ENCODE measurements at regions not wholly inside any gene's neighbourhood (a gene's known extent, or its start where the extent isn't known, plus 50 kb on each side); places are given as distances from the start of the nearest gene placed in this dataset.
"Not testable (repeated sequence)": the region's sequence is repeated elsewhere in the genome, so short reads cannot be mapped to it uniquely, and the experiment has no call there.

DNA sequence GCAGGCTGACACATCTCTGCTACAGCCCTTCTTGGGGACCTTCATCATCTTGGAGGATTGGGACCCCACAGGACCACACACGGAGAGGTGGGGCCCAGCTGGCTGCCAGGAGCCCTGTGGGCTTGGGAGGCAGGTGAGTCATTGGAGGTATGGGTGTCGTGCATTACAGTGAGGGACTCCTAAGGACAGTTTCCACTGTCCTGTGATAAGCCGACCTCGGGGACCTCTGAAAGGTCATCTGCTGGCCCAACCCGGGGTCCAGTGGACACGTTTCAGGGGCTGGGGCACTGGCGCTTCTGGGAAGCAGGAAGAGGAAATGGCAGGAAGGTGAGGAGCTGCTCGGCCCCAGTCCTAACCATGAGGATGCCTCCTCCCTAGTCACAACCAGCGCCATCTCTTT is 238.0 kb downstream of the BCL11B start:
- DNase-seq (ENCODE audit: low read depth) = no peak

DNA sequence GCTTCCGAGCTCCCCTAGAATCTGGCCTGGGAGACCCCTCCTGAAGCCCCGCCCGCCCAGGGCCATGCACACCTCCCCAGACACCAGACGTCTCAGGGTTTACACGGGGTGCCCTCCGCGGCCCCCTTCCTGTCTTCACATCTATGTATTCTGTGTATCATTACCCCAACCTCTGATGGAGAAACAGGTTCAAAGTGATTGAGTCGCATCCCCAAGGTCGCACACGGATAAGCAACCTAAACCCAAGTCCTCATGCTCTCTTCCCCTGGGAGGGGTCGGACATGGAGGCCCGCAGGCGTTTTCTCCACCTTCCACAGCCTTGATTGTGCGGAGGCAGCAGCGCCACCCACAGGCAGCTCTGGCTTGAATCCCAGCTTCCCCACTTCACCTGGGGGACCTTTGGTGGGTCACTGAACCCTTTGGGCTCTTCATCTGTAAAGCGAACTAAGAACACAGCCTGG is 237.3 kb downstream of the BCL11B start:
- no peak for DNase-seq (ENCODE audit: low read depth)

DNA sequence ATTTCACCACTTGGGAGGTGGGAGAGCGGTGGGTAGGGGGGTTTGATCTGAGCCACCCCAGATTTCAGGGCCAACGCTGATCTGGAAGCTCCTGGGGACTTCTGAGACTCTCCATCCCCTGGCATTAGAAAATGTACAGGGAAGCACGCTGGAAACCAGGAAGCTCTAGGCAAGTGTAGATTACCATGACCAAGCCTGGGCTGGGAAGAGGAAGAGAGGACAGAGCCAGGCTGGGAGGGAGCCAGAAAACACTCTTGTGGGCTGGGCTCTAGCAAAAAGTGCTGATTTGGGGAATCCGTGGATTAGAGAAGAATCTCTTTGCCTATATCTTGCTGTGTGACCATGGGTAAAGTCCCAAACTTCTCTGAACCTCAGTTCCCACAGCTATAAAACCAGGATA is 236.7 kb downstream of the BCL11B start:
- no peak for DNase-seq (ENCODE audit: low read depth)

DNA sequence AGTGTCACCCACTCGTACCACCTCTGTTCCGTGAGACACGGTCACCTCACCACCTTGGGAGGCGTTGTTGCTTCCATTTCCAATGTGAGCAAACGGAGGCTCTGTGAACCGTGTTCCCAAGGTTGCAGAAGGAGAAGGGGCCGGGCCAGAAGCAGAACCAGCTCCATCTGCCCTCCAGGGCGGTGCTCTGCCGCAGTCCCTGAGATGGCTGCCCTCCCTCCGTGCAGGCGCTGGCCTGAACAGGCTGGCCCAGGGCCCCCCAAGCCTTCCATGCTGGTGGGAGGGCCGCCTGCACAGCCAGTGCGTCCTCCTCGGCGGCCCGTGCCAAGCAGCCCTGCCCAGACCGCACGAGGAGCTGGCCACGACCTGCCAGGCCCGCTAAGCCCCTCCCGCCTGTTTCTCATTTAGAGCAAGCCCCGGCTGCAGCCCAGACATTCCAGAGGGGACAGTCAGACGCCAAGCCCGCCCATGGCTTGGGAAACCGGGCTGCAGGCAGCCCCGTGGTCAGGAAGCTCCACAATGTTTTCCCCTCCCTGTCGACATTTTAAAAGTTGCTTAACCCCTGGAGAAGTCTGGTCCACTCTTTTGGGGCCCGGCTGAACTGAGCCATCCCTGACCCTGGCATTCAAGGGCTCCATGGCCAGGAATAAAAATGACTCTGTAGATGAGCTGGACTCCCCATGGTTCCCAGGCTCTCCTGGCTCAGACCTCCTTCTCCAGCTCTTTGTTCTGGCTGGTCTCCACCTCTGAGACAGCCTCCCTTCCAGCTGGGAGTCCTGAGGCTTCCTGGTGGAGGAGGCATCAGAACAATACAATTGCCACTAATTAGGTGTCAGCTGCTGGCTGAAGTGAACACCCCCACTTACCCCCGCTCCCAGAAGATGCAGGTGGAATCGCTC is 236.0 kb downstream of the BCL11B start:
- peak; percentile 7 for DNase-seq (ENCODE audit: low read depth)

DNA sequence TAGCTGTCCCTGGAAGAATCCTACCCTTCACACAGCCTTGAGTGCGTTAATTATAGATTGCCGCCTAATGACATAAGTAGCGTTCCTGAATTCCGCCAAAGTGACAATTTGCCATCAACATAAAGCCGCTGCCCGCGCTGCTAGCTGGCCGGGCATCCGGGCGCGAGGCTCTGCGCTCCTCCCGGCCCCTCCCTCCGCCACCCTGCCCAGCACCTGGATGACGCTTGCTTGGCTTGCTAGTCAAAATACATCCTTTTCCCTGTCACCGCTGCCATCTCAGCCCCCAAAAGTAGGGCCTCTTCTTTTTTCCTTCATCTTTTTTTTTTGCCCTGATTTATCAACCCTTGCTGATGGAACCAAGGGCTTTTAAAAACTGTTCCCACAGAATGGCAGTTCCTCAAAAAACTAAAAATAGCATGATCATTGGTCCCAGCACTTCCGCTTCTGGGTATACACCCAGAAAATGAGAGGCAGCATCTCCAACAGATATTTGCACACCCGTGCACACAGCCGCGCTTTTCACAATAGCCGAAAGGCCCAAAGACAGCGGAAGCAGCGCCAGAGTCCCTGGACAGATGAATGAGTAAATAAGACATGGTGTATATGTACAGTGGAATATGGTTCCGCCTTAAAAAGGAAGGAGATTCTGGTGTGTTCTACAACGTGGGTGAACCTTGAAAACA is 235.2 kb downstream of the BCL11B start:
- DNase-seq (ENCODE audit: low read depth) = no peak

DNA sequence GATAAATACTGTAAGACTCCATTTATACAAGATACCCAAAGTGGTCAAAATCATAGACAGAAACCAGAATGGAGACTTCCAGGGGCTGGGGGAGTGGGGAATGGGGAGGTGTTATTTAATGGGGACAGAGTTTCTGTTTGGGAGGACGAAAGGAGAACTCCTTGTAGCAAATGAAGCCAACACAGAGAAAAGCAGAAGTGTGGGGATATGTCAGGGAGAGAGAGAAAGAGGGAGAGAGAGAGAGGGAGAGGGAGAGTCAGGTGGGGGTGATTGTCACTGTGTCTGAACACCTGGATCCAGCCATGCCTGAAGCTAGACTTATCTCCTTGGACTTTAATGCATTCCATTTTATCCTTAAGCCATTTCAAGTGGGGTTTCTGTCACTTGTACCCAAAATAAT is 234.7 kb downstream of the BCL11B start:
- not testable (repeated sequence) for DNase-seq (ENCODE audit: low read depth)

DNA sequence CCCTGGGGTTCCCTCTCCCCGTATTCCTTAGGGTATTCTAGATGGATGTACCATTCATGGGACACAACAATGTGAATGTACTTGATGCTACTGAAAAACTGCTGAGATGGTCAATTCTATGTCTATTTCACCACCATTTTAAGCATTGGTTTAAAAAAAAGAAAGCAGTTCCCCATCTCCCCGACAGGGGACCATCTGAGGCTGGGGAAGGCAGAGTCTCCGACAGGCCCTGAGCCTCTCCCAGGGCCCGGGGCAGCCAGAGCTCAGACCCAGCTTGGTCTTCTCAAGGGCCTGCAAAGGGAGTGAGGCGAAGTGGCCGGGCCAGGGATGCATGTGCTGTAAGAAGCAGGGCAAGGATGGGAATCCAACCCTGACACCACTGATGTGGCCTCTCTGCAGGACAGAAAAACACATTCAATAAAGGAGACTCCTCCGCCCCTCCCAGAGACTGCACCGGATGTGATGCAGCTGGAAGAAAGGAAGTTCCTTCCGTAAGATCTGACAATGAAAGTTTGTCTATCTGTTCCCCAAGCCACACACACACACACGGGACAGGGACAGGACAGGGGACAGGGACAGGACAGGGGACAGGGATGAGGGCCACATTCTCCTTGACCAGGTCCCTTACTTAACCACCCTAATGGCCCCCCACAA is 234.1 kb downstream of the BCL11B start:
- no peak for DNase-seq (ENCODE audit: low read depth)

DNA sequence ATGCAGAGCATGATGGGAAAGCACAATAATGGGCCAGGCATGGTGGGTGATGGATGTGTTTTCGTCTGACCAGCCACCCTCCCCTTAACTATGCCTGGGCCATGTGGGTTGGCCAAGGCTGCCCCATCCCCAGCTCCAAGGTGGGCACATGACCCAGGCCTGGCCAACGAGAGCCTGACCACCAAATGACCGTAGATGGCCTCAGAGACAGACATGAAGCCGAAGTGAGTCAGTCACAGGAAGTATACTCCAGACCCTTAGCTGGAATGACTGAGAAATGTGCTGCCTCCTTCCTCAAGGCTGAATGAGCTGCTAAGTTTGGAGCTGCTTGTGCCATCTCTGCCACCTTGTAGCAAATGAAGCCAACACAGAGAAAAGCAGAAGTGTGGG is 233.6 kb downstream of the BCL11B start:
- no peak for DNase-seq (ENCODE audit: low read depth)

DNA sequence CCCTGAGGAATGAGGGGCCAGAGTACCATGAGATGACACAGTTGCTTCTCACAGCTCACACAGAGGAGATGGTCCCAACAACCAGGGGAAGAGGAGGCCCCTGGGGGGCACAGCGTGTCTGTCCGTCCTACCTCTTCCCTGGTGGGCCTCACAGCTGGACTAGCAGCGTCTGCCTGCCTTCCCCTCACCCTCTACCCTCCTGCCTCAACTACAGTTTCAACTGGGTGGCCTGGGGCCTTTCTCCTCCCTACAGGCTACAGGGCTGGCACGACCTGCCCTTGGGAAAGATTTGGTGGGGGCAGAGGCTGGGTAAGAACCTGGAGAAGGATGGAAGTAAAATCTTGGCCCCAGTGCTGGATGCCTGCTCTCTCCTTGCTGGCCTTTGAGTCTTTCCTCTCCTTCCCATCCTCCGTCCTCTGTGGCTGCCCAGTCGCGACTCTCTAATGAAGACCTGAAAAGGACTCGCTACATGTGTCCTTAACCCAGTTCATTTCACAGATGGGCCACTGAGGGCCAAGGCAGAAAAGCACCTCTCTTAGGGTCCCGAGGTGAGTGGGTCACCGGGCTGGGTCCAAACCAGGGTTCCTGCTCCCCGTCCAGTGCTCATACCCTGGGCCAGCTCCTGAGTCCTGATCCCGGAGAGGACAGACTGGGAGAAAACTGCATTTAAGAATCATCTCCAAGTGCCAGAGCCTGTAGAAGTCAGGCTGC is 232.5 kb downstream of the BCL11B start:
- no peak for DNase-seq (ENCODE audit: low read depth)

DNA sequence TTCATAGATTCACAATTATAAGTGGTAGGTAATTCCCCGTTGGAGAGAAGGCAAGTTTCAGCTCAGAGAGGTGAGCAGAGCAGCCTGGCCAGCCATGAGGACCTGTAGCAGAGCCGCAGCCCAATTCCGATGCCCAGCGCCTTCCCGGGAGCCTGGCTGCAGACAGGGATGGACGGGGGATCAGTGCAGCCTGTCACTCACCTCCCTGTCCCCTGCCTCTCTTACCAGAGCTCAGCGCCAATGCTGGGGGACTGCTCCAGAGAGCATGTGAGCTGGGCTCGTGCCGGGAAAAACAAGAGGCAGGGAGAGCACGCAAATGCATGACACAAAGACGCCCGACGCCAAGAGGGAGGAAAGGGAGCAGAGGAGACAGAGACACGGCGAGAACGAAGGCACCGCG is 231.9 kb downstream of the BCL11B start:
- no peak for DNase-seq (ENCODE audit: low read depth)

DNA sequence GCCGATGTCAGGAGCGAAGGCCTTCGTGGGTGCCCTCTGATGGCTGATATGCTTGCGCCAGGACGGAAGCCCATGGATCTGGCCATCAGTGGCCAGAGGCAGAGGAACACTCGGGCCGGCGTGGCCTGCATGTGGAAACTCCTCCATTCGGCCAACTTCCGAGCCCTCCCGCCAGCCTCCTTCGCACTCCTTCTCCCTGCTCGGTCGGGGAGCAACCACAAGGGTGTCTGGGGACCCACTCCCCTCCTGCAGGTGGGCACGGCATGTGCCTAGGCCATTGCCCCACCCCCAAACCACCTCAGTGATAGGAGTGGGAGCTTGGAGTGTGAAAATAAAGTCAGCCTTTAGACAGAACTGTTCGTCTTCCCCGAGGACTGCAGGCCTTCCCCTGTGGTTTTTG is 231.3 kb downstream of the BCL11B start:
- DNase-seq (ENCODE audit: low read depth) = no peak

DNA sequence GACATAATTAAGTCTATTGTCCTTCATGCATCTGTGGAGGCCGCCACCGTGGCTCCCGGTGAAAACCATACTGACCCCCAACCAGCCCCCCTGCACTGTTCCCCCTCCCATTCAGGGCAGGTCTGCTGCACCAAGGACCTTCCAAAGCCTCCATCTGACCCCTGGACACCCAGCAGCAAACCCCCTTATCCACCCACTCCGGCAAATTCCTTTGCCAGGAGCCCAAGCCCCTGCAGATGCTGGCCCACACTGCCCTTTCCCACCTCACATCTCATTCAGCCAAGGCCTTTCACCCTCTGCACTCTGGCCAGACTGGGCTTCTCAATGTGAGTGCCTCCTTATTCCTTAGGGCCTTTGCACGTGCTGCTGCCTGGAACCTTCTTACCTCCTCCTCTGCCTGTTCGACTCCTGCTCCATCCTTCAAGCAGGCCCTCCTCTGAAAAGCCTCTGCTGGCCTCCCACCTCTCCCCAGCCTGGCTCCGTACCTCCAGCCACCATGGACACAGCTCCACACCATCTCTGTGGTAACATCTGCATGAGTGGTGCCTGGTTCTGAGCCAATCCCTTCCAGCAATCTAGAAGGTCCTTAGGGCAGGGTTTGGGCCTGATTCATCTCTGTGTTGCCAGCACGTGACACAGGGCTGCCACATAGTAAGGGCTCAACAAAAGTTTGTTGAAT is 230.7 kb downstream of the BCL11B start:
- DNase-seq (ENCODE audit: low read depth) = no peak

DNA sequence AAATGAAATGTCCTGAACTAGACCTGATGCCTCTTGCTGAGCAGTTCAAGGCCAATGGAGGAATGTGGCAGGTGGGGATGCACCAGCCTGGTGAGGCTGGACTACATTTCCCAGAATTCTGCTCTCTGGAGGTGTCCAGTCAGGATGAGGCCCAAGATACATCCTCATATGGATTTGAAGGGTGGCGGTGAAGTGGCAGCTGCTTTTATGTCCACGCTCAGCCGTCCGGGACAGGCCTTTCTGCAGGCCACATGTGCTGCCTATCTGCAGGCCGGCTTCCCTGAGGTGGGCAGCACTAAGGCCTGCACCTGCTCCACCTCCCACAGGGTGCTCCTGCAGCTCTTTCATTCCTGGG is 230.2 kb downstream of the BCL11B start:
- no peak for DNase-seq (ENCODE audit: low read depth)

DNA sequence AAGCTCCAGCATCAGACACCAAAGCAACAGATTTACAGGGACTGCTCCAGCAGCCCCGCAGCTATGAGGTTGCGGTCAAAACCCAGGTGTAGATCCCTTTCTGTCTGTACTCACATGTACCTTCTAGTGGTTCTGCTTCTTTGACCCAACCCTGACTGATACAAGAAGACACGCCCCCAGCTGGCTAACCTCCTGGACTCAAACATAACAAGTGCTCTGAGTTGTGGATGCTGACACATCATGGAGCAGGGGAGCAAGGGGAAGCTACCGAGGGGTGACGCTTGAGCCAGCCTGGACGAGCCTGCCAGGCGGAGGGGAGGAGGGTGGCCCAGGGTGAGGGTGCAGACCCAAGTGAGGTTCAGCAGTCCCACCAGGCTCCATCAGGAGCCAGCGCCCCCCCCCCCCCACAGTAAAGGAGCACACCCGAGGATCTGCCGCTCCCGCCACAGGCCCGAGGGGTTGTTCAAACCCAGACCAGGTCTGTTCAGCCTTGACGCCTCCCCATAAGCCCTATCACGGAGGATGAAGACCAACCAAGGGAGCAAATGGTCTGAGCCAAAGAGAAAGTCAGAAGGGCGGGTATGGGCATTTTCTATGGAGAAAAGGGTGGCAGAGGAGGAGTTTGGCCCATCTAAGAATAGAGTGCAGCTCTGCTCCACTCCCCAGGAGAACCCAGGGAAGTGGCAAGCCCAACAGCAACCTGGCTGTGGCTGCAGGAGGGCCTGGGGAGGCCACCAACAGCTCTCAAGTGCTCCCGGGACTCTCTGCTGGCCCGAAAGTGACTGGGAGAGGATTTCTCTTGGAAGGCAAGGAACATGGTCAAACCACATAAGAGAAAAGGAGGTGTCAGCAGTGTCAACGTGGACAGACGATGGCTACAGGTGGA is 229.4 kb downstream of the BCL11B start:
- DNase-seq (ENCODE audit: low read depth) = no peak

DNA sequence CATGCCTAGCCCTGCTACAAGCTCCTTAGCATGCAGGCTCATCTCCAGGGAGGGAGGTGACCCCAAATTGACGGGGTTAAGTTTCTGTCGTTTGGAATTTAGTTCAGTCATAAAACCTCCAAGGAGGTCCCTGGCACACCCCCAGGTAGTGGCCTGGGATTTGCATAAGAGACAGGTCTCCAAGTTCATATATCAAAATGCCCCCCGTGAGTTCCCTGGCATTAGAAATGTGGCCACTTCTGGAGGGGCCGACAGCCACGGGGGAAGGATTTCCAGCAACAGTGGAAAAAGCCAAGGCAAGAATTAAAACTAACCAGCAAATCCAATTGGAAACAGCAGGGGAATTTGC is 228.8 kb downstream of the BCL11B start:
- no peak for DNase-seq (ENCODE audit: low read depth)

DNA sequence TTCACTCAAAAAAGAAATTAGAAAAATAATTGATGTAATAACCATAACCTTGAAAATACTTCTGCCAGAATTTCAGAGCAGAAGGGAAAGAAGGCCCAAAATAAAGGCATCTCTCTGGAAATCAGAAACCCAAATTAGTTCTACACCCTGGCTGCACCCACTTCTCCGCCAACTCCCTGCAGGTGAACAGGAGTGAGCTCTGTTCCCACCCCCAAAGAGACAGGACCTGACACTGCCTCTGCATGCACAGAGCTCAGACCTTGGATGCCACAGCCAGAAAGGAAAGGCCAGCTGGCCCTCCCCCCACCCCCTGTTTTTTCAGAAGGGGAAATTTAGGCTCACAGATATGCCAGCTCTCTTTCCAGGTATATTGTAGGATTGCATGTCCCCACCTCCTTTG is 228.2 kb downstream of the BCL11B start:
- DNase-seq (ENCODE audit: low read depth) = no peak

DNA sequence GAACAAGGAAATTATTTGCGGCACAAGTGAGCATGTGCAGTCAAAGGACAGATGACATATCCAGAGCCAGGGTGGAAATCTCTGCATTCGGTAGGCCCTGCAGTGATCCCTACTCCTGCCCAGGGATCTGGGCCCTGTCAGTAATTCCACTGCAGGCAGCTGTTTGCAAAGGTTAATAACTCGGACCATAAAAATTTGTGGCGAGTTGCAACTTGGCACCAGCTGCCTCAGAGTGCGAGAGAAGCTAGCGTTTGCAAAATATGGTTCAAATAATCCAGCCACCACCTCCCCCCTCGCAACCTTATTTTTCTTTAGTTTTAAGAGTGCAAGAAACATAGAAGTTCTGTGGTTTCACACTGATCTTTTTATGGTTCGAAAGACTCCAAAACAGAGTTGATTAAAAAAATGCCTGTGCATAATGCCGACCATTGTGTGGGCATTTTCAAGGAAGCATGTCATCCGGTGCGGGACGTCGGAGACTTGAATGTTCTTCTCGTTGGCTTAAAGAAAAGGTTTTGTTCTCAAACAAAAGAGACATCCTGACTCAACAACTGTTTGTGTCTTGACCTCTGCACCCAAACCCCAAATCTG is 224.5 kb downstream of the BCL11B start:
- DNase-seq (ENCODE audit: low read depth) = no peak

DNA sequence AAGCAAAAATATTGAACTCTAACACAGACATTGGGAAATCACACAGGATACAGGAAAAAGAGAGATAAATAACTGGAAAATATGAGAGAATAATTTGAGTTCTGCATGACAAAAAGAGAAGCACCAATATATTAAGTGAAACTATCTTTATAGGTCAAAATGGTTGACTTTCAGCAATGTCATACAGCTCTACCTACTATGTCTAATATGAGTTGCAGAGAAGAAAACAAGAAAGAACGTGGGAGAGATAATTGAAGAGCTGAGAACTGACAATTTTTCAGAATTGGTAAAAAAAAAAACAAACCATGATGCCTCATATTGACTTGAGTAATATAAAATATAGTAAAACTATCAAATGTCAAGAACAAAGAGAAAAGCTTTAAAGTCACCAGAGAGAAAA is 221.7 kb downstream of the BCL11B start:
- no peak for DNase-seq (ENCODE audit: low read depth)

DNA sequence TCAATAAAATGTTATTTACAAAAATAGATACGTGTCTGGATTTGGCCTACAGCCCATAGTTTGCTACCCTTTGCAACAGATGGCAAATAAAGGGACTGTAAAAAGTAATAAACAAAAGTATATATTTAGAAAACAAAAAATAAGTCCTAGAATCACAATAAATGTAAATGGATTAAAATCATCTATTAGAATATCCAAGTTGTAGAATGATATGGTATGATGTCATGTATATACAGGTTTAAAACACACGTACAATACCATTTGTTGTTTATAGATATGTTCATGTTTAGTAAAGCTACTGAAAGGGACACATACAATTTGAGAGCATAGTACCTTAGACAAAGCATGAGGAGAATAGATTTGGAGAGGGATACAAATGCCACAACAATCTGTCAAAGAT is 219.5 kb downstream of the BCL11B start:
- no peak for DNase-seq (ENCODE audit: low read depth)

DNA sequence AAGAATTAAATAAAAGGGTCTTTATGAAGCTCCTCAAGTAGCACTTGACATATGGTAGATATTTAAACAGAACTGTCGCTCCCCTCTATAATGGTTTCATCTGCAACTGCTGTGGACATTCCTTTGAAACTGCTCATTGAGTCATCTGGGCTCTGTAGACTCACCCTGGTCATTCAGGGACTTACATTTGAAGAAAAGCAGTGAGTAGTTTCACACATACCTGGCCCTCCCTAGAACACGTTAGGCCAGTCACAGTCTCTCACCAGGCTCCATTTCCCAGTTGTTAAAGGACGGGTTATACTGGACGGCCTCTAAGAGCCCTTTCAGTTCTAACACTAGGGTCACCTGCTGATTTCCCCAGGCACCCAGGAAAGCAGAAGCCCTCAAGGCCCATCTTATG is 217.0 kb downstream of the BCL11B start:
- no peak for DNase-seq (ENCODE audit: low read depth)

Measured in myocyte (in vitro differentiated cells).